ENCODE measurements at regions not wholly inside any gene's neighbourhood (a gene's known extent, or its start where the extent isn't known, plus 50 kb on each side); places are given as distances from the start of the nearest gene placed in this dataset.
"Not testable (repeated sequence)": the region's sequence is repeated elsewhere in the genome, so short reads cannot be mapped to it uniquely, and the experiment has no call there.

GRCh38 chr19:32041681-32042292 lies 303.6 kb upstream of the ZNF507 start:
- peak; percentile 25 to 41 for DNase-seq
- TF ChIP-seq POLR2A (IDR thresholded peaks at IDR 0.05; ENCODE audit: low read length) = no peak
- TF ChIP-seq GATA1 (IDR thresholded peaks at IDR 0.05; ENCODE audit: low read depth, low read length) = no peak

DNA sequence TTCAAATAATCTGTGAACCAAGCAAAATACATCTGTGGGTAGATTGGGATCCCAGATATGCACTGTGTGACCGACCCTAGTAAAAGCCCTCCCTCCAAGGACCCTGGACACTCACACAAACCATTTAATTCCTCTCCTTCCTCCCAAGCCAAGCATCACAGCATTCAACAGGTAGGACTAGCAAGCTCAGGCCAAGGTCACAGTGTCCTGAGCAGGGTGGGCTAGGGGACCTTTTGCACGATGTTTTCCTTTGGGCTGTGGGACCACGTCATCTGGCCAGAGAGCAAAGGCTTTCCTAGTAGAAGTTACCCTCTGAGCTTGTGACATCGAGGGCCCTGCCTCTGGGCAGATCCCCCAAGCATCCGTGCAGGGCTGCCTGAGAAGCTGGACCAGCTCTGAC lies 297.6 kb upstream of the ZNF507 start:
- TF ChIP-seq POLR2A (IDR thresholded peaks at IDR 0.05; ENCODE audit: low read length) (no peak), GATA1 (IDR thresholded peaks at IDR 0.05; ENCODE audit: low read depth, low read length) (no peak)
- no peak for DNase-seq

DNA sequence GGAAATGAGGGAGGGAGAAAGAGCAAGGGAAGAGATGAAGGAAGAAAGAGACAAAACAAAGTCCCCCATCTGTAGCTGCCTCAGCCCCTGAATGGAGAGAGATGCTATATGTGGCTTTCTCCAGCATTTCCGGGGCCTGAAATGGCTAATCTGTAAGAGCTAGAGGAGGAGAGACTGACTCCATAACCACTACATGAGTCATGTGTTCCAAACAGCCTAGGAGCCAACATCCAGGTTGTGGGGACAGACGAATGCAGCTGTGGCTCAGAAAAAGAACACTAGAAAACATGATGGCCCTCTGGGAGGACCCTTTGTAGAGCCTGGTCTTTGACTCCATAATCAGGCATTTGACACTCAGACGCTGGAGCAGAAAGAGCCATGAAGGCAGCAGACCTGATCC lies 292.0 kb upstream of the ZNF507 start:
- DNase-seq = no peak
- TF ChIP-seq GATA1 (IDR thresholded peaks at IDR 0.05; ENCODE audit: low read depth, low read length) = no peak
- no peak for TF ChIP-seq POLR2A (IDR thresholded peaks at IDR 0.05; ENCODE audit: low read length)

GRCh38 chr19:32053861-32054260 lies 291.5 kb upstream of the ZNF507 start:
- DNase-seq = no peak
- TF ChIP-seq POLR2A (IDR thresholded peaks at IDR 0.05; ENCODE audit: low read length) (no peak), GATA1 (IDR thresholded peaks at IDR 0.05; ENCODE audit: low read depth, low read length) (no peak)

DNA sequence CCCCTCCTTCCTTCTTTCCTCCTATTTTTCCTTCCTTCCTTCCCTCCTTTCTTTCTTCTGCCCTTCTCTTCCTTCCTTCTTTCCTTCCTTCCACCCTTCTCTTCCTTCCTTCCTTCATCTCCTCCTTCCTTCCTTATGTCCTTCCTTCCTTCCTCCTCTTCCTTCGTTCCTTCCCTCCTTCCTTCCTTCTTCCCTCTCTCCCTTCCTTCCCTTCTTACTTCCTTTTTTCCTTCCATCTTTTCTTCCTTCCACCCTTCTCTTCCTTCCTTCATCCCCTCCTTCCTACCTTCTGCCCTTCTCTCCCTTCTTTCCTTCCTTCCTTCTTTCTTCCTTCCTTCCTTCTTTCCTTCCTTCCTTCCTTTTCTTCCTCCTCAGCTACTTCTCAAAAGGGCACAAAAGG lies 287.3 kb upstream of the ZNF507 start:
- TF ChIP-seq POLR2A (IDR thresholded peaks at IDR 0.05; ENCODE audit: low read length) (no peak), GATA1 (IDR thresholded peaks at IDR 0.05; ENCODE audit: low read depth, low read length) (no peak)
- DNase-seq = no peak

GRCh38 chr19:32061315-32061714 lies 284.1 kb upstream of the ZNF507 start:
- TF ChIP-seq GATA1 (IDR thresholded peaks at IDR 0.05; ENCODE audit: low read depth, low read length) = no peak
- TF ChIP-seq POLR2A (IDR thresholded peaks at IDR 0.05; ENCODE audit: low read length) = no peak
- DNase-seq = no peak

- DNase-seq = no peak
- no peak for TF ChIP-seq GATA1 (IDR thresholded peaks at IDR 0.05; ENCODE audit: low read depth, low read length)
- TF ChIP-seq POLR2A (IDR thresholded peaks at IDR 0.05; ENCODE audit: low read length) = no peak
These were observed 281.8 kb upstream of the ZNF507 start for GRCh38 chr19:32063601-32064000.

GRCh38 chr19:32066056-32066455 lies 279.4 kb upstream of the ZNF507 start:
- TF ChIP-seq GATA1 (IDR thresholded peaks at IDR 0.05; ENCODE audit: low read depth, low read length) = no peak
- no peak for TF ChIP-seq POLR2A (IDR thresholded peaks at IDR 0.05; ENCODE audit: low read length)
- DNase-seq = no peak

GRCh38 chr19:32067685-32068084 lies 277.7 kb upstream of the ZNF507 start:
- TF ChIP-seq GATA1 (IDR thresholded peaks at IDR 0.05; ENCODE audit: low read depth, low read length) (no peak), POLR2A (IDR thresholded peaks at IDR 0.05; ENCODE audit: low read length) (no peak)
- no peak for DNase-seq

- no peak for DNase-seq
- TF ChIP-seq POLR2A (IDR thresholded peaks at IDR 0.05; ENCODE audit: low read length) (no peak), GATA1 (IDR thresholded peaks at IDR 0.05; ENCODE audit: low read depth, low read length) (no peak)
These were observed 276.6 kb upstream of the ZNF507 start for GRCh38 chr19:32068793-32069192.

GRCh38 chr19:32070101-32070500 lies 275.3 kb upstream of the ZNF507 start:
- DNase-seq = no peak
- TF ChIP-seq POLR2A (IDR thresholded peaks at IDR 0.05; ENCODE audit: low read length) = no peak
- TF ChIP-seq GATA1 (IDR thresholded peaks at IDR 0.05; ENCODE audit: low read depth, low read length) = no peak

DNA sequence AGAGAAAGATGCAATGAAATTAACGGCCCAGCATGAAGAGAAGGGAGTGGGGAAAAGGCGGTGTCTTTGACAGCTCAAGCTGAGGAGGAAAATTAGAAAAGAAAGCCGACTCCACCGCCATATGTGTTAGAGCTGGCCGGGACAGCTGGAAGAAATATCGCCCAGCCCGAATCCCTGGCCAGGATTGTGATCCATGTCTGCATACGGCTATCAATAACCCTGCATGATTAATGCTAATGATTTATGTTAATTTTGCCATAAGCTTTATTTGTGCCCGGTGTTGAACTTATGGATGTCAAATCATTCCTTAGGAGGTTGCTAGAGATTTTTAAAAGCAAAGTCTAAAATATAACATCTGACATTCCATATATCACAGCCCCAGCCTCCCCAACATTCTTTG lies 263.4 kb upstream of the ZNF507 start:
- no peak for DNase-seq

GRCh38 chr19:32084756-32085363 lies 260.6 kb upstream of the ZNF507 start:
- DNase-seq = not testable (repeated sequence)

More for the DNA sequence above, 263.4 kb upstream of the ZNF507 start:
- TF ChIP-seq GATA1 (IDR thresholded peaks at IDR 0.05; ENCODE audit: low read depth, low read length) (no peak), POLR2A (IDR thresholded peaks at IDR 0.05; ENCODE audit: low read length) (no peak)

DNA sequence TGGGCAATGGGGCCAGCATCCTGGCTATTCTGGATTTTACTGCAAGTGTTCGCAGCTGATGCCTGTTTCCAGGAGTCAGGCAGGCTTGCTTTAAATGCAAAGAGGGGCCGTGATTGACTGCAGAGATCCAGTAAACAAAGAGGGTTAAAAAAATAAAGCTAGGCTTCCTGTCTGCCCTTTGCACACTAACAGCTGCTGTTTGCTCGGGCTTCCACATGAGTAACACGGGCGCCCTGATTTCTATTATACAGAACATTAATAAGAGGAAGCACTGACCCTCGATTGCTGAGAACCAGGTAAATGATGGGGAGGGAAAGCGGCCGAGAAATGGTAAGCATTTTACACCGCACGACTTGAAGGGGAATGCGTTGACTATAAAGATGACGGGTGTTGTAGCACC lies 254.2 kb upstream of the ZNF507 start:
- TF ChIP-seq GATA1 (IDR thresholded peaks at IDR 0.05; ENCODE audit: low read depth, low read length) (no peak), POLR2A (IDR thresholded peaks at IDR 0.05; ENCODE audit: low read length) (no peak)

DNA sequence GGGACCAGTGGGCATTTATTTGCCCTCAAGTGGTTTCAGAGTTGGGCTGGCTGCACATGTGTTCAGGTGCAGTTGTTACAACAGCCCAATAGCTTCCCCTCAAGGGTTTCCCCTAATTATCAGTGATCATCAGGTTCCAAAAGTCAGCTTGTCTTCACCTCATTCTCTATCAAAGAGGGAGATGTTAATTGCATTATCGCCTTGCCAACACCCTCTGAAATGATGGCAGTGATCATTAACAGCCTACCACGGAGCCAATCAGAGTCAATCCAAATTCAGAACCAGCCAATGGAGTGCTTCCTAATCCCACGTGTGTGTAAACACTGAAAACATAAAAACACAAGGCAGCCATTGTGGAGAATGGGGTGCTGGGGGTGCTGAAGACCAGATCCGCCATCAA lies 248.4 kb upstream of the ZNF507 start:
- no peak for DNase-seq
- TF ChIP-seq POLR2A (IDR thresholded peaks at IDR 0.05; ENCODE audit: low read length) (no peak), GATA1 (IDR thresholded peaks at IDR 0.05; ENCODE audit: low read depth, low read length) (no peak)

More for the DNA sequence above, 254.2 kb upstream of the ZNF507 start:
- DNase-seq = no peak
